GM18867 (cell line): ENCODE measurements at regions not wholly inside any gene's neighbourhood (a gene's known extent, or its start where the extent isn't known, plus 50 kb on each side); places are given as distances from the start of the nearest gene placed in this dataset.
"Not testable (repeated sequence)": the region's sequence is repeated elsewhere in the genome, so short reads cannot be mapped to it uniquely, and the experiment has no call there.

ENCODE experiments used
- ATAC-seq: cut with Tn5 transposase; IDR thresholded peaks from one replicate; pipeline ENCODE4 v1.9.1; 2021; ENCODE audit warnings: mild to moderate bottlenecking, moderate library complexity; ENCODE audit not compliant: unreplicated experiment

DNA sequence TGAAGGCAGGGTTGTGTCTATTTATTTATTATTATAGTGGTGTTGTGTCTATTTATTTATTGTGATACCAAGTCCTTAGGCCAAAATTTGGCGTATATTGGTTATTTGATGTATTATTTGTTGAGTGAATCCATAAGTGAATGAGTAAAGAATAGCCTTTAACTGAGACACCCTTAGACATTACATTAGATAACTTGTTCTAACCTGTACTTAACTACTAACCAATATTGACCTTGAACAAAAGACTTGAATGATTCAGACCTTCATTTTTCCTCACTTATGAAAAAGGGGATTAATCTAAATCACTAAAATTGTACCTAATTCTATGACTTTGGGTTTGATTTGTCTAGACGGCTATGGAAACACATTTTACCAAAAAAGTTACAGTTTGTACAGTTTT lies 370.5 kb downstream of the JRKL start:
- no peak for ATAC-seq

GRCh38 chr11:96760815-96761214 lies 371.0 kb downstream of the JRKL start:
- ATAC-seq = no peak

DNA sequence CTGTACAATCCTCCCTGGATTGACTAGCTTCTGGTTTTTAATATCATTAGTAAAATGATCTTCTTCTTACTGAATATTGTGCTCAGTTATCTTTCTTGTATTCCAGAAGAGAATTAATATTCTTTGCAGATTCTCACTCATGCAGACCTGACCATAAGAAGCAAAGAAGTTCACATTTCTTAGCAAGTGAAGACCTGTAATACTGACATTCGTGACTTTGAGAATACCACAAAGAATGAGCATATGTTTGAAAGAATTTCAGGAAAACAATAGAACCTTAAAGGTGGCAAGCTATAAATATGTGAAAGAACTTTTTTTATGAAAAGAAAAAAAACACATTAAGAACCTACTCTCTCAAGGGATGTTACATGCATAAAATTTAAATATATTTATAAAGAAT lies 371.6 kb downstream of the JRKL start:
- no peak for ATAC-seq

DNA sequence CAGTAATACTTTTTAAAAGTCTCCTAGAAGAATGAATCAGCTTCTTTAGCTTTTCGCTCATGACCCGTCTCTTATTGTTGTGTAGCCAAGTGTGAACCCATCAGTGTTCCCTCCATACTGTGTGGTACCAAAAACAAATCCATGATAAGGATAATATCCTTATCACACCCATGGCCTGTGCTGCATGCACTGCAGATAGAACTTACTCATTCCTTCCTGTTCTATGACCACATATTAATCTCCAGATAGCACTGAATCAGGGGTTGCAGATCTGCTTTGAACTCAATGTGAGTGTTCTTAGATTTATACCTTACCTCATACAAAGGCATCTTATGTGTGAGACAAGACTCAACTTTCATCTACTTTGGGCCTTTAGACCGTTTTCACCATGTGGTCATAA lies 373.4 kb downstream of the JRKL start:
- no peak for ATAC-seq

DNA sequence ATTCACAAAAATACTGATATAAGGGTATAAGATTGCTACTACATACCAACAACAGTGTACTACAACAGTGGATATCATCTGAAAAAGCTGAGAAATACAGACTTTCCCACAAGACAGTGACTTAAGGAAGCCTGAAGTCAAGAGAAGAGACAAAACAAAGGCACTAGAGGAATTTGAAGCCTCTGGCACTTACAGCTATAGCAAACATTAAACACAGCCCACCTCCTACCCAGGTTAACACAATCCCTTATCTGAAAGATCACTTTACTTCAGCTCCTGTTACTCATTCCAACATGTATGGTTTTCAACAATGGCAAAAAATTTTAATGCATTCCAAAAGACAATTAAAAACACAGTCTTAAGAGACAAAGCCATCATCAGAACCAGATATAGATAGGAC lies 388.5 kb downstream of the JRKL start:
- no peak for ATAC-seq

GRCh38 chr11:96779030-96779429 lies 389.2 kb downstream of the JRKL start:
- no peak for ATAC-seq

DNA sequence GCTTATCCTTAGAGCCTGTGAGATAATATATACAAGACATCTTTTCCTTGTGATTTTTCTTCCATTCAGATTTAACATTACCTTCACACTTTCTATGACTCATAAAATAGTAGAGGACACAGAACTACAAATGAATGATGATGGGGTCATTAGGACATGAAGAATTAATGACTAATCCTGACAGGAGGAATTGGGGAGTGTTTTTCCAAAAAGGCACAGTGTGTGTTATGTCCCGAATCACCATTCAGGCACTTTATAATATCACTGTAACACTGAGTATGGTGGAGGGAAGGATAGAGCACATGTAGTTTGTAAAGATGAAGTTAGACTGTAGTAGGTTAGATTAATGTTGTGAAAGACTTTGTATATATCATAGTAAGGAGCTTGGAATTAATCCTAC lies 391.3 kb downstream of the JRKL start:
- ATAC-seq = no peak

GRCh38 chr11:96782632-96783031 lies 392.8 kb downstream of the JRKL start:
- no peak for ATAC-seq

GRCh38 chr11:96783311-96783710 lies 393.5 kb downstream of the JRKL start:
- ATAC-seq = no peak

GRCh38 chr11:96785073-96785472 lies 395.3 kb downstream of the JRKL start:
- ATAC-seq = no peak

GRCh38 chr11:96794152-96794551 lies 404.3 kb downstream of the JRKL start:
- ATAC-seq = no peak

DNA sequence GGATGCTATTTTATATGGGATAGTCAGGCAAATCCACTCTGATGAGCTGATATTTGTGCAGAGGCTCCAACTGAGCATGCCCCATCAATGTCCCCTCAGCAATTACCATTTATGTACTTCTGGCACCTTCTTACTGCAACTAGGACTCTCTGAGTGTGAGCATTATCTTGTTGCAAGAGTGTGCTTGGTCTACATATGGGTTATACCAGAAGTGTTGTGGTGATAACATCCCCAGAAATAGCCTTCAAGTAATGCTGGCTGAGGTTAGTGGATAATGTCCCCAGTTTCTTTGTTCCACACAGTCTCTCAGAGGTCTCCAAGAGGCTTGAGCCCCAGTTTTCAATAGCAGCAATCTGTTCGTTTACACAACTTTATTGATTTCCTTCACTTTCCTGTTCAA lies 408.6 kb downstream of the JRKL start:
- no peak for ATAC-seq

GRCh38 chr11:96815236-96815635 lies 425.4 kb downstream of the JRKL start:
- ATAC-seq = no peak

GRCh38 chr11:96817482-96818399 lies 427.9 kb downstream of the JRKL start:
- no peak for ATAC-seq

DNA sequence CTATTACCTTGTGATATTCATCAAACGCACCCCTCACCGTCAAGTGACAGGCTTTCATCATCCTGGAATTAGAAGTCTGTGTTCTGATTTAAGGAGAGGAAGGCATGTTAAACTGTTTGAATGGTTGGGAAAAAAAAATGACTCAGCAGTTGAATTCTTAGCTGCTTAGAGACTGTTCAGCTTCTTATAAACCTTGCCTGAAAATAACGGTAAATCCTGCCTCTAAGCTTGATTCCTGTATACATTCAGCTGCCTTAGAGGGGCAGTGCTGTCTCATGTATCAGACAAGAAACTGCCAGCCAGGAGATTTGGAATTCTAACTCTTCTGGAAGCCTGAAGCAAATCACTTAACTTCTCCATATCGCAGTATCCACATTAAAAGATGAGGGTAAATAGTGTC lies 437.4 kb downstream of the JRKL start:
- no peak for ATAC-seq

DNA sequence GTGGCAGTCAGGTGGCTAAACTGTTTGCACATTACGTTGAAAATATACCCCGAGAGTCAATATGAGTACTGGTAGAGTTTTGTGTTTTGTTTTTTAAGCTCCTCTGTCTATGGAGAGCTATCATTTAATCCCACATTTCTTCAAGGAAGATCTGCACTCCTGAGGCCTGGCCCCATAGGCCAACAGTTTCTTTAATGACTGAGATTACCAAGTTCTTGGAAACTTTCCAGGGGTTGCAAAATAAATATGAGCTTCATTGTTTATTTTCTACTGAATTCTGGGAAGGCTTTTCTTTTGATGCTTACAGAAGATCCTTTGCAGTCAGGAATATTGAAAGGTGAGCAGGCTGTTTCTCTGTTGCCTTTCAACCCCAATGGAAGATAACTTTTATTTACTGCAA lies 452.0 kb downstream of the JRKL start:
- no peak for ATAC-seq

DNA sequence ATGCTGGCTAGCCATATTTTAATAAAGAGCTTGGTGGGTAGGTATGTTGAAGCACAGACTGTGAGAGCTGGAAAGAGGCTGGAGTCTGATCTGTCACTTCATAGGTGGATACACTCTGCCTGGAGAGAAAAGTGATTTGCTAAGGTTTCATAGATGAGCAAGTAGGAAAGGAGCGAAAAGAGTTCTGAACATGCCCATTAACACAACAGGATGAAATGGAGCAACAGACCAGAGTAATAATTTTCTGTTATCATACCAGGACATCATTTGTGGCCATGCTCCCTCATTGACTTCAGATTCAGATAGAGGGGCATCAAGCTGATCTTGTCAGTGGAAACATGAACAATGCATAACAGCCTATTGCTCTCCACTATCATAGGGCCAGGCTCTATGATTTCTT lies 452.9 kb downstream of the JRKL start:
- no peak for ATAC-seq

DNA sequence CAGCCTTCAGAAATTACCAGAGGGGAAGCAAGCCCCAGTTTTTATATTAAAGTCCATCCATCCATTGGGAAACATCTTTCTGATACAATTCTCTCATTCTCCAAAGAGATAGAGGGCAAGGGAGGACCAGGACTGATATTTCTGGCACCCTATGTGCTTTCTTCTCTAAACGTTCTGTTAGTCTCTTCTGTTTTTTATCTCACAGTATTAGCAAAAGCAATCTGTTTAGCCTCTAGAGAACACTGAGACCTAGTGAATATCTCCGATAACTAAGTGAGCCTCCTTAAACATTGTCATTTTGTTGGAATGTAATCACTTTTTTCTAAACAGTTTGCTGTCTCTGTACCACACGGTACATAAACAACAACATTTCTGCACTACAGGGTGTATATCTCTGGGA lies 464.6 kb downstream of the JRKL start:
- no peak for ATAC-seq

DNA sequence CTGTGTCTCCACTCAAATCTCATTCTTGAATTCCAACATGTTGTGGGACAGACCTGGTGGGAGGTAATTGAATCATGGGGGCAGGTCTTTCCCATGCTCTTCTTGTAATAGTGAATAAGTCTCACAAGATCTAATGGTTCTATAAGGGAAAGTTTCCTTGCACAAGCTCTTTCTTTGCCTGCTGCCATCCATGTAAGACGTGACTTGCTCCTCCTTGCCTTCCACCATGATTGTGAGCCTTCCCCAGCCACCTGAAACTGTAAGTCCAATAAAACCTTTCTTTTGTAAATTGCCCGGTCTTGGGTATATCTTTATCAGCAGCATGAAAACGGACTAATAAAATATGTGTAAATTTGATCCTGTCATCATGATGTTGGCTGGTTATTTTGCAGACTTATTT lies 471.9 kb downstream of the JRKL start:
- ATAC-seq = not testable (repeated sequence)

- no peak for ATAC-seq
These were observed 473.7 kb downstream of the JRKL start for GRCh38 chr11:96863520-96863919.

DNA sequence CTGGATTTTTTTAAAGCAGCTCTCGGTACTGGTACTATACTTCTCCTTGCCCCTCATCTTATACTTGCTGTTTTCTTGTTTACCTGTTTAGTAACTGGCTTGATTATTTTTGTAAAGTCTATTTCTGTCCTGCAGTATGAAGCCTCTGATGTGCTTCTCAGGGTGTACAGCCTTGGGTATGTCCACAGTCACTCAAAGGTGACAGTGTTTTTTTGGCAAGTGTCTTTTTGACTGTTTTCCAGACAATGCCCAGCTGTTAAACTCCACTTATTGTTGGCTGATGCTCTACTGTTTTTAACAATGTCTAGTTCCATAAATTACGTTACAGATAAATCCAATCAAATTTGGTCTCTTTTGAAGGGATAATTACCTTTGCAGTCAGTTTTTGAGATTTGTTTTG lies 475.2 kb downstream of the JRKL start:
- ATAC-seq = no peak

DNA sequence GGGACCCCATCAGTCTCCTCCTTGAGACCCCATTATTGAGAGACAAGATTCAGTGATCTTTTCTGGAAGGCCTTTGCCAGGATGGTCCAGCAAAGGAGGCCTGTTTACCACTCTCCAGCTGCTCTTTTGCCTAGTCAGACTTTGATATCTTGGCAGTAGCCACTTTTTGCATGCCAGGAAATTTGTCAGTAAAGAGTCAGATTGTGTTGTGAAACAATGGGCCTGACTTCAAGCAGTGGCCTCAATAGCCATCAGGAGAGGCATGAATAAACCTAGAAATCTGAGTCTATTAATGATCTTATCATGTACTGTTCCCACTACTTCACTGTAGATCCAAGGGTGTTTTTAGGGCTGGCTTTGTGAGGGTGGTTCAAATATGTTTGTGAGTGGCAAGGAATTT lies 479.4 kb downstream of the JRKL start:
- no peak for ATAC-seq

GRCh38 chr11:96875712-96876111 lies 485.9 kb downstream of the JRKL start:
- no peak for ATAC-seq
